Immature natural killer cell (primary cell): ENCODE measurements at regions not wholly inside any gene's neighbourhood (a gene's known extent, or its start where the extent isn't known, plus 50 kb on each side); places are given as distances from the start of the nearest gene placed in this dataset.

Experiments
- DNase-seq, 3 donors: peaks; one replicate each; pipeline ENCODE4 v3.0.0; 2022; ENCODE audit warnings: mixed read lengths in 1 of 3
- H3K27ac Mint-ChIP-seq, 6 donors: one replicate each; pipeline ENCODE4 v1.8.0; 2020; ENCODE audit warnings: mixed read lengths in 6 of 6, mild to moderate bottlenecking in 5 of 6, inconsistent platforms in 4 of 6, moderate library complexity in 3 of 6
- H3K27me3 Mint-ChIP-seq, 3 donors: one replicate each; pipeline ENCODE4 v1.8.0; 2020 to 2021; ENCODE audit warnings: low read depth in 3 of 3, mild to moderate bottlenecking in 3 of 3, mixed read lengths in 3 of 3, moderate library complexity in 3 of 3, inconsistent platforms in 1 of 3
- H3K36me3 Mint-ChIP-seq, 3 donors: one replicate each; pipeline ENCODE4 v1.8.0; 2020; ENCODE audit warnings: mixed read lengths in 3 of 3, inconsistent platforms in 2 of 3, mild to moderate bottlenecking in 2 of 3
- H3K4me1 Mint-ChIP-seq, 2 donors: one replicate each; pipeline ENCODE4 v1.8.0; 2020; ENCODE audit warnings: inconsistent platforms in 2 of 2, mild to moderate bottlenecking in 2 of 2, mixed read lengths in 2 of 2, moderate library complexity in 1 of 2
- H3K4me3 Mint-ChIP-seq, 5 donors: one replicate each; pipeline ENCODE4 v1.8.0; 2020; ENCODE audit warnings: mild to moderate bottlenecking in 5 of 5, mixed read lengths in 5 of 5, inconsistent platforms in 3 of 5, moderate library complexity in 3 of 5
- H3K9me3 Mint-ChIP-seq, 6 donors: one replicate each; pipeline ENCODE4 v1.8.0; 2020; ENCODE audit warnings: mild to moderate bottlenecking in 6 of 6, mixed read lengths in 6 of 6, inconsistent platforms in 4 of 6, moderate library complexity in 3 of 6

DNA sequence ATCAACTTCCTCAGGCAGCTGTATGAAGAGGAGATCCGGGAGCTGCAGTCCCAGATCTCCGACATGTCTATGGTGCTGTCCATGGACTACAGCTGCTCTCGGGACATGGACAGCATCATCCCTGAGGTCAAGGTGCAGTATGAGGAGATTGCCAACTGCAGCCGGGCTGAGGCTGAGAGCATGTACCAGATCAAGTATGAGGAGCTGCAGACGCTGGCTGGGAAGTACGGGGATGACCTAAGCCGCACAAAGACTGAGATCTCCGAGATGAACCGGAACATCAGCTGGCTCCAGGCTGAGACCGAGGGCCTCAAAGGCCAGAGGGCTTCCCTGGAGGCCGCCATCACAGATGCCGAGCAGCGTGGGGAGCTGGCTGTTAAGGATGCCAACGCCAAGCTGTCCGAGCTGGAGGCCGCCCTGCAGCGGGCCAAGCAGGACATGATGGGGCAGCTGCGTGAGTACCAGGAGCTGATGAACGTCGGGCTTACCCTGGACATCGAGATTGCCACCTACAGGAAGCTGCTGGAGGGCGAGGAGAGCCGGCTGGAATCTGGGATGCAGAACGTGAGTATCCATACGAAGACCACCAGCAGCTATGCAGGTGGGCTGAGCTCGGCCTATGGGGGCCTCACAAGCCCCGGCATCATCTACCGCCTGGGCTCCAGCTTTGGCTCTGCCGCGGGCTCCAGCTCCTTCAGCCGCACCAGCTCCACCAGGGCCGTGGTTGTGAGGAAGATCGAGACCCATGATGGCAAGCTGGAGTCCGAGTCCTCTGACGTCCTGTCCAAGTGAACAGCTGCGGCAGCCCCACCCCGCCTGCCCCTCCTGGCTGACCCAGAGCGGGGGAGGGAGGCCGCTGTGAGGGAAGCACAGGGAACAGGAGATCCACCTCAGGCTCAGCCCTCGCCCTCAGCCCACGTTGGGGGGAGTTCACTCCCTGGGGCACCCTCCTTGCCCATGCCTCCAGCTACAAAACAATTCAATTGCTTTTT is 84.0 kb downstream of the SEC61B start:
- Mint-ChIP-seq H3K27me3 (peaks cover 0 to 5% (median 0%) of the 10 kb centered on the region in 3 donors), H3K4me1 (no peaks in the 10 kb centered on the region), H3K9me3 (no peaks in the 10 kb centered on the region), H3K36me3 (no peaks in the 10 kb centered on the region), H3K4me3 (no peak overlapping the region), H3K27ac (no peak overlapping the region)
- no peak for DNase-seq

DNA sequence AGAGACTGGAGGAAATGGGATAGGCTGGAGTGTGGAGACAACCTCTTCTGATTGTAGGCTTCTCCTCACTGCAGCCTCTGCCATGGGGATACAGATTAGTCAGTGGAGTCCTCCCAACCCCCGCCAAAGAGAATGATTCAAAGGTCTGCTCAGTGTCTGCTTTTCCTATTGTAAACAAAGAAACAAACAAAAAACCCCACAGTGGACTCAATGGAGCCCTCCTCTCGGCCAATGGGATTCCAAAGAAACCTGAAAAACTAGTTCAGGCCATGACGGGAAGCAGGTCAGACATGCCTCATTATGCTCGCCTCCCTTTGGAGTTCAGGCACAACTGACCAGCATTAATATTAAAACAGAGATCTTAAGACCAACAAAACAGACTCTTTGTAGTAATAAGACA is 85.8 kb downstream of the SEC61B start:
- H3K4me1 Mint-ChIP-seq: no peaks in the 10 kb centered on the region
- no peaks in the 10 kb centered on the region for H3K9me3 Mint-ChIP-seq
- peaks cover 0 to 5% (median 0%) of the 10 kb centered on the region in 3 donors for H3K27me3 Mint-ChIP-seq

DNA sequence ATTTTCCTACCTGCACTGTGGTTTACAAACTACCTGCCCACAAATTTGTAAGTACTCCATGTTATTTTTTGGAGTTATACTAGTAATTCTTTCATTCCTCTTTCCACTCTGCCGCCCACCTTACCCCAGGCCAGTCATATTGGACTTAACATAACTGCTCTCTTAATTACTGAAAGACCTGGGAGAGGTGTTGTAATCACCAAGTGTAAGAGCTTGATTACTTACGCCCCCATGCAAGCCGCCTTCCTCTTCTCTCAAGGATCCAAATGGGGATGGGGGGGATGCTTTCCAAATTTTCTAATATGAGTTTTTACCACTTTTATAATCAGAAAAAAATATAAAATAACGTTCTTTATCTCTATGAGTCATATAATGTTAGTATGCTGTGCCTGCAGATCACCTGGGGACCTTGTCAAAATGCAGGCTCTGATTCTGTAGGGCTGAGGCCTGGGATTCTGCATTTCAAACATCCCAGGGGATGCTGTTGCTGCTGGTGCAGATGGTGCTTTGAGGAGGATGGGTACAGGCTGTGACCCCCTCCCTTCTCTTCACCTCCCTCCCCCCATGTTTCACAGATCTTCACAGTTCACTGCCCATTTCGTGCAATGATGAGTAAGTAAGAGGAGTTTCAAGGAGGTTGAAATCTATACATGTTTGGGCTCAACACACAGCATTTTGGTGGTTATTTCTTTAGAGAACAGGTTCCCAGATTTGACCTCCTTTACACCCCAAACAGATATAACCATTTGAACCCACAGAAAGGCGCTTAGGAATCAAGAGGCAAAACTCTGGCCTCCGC is 87.3 kb downstream of the SEC61B start:
- Mint-ChIP-seq H3K36me3 (no peaks in the 10 kb centered on the region), H3K4me3 (no peak overlapping the region), H3K4me1 (no peaks in the 10 kb centered on the region), H3K27me3 (peaks cover 0 to 5% (median 0%) of the 10 kb centered on the region in 3 donors), H3K27ac (no peak overlapping the region), H3K9me3 (no peaks in the 10 kb centered on the region)
- no peak for DNase-seq

More for the DNA sequence above, 85.8 kb downstream of the SEC61B start:
- Mint-ChIP-seq H3K27ac (no peak overlapping the region), H3K36me3 (no peaks in the 10 kb centered on the region), H3K4me3 (no peak overlapping the region)
- DNase-seq: no peak

DNA sequence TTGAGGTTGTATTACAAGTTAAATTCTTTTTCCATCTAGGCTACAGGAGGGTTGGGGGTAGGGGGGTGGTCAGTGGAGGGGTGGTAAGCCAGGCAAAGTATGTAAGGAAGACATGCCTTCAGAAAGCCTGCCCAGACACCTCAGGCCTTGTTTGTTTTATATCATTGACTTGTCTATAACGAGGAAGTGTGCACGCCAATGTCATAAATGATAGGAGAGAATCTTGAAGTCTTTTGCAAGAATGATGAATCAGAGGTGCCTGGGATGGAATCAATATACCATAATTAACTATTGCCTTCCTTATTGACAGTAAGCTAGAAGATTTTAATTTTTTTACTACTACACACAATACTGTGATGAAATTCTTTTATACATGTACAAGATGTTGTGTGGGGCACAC is 90.7 kb downstream of the SEC61B start:
- no peak overlapping the region for H3K27ac Mint-ChIP-seq
- H3K4me3 Mint-ChIP-seq: no peak overlapping the region
- no peaks in the 10 kb centered on the region for H3K36me3 Mint-ChIP-seq
- peaks cover 5 to 15% (median 6%) of the 10 kb centered on the region in 3 donors for H3K27me3 Mint-ChIP-seq
- no peaks in the 10 kb centered on the region for H3K4me1 Mint-ChIP-seq
- DNase-seq: no peak
- no peaks in the 10 kb centered on the region for H3K9me3 Mint-ChIP-seq

DNA sequence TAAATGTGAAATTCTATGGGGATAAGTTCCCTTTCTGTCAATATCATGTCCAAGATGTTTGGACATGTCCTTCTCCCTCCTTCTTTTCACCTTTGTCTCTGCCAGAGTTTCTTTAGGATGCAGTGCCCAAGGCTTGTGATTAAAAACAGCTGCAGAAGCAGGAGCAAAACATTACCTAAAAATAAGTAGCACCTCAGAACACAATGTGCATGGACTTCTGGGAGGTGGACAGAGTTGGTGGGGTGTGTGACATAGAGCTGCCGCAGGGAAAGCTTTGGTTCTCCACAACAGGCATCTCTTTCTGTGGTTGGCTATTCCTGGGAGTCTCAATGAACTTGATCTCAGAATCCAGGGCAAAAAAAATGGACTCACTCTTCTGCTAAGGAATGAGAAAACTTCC is 97.0 kb downstream of the SEC61B start:
- no peak for DNase-seq
- peaks cover 9 to 16% (median 12%) of the 10 kb centered on the region in 3 donors for H3K27me3 Mint-ChIP-seq
- no peak overlapping the region for H3K4me3 Mint-ChIP-seq
- no peak overlapping the region for H3K27ac Mint-ChIP-seq
- no peaks in the 10 kb centered on the region for H3K36me3 Mint-ChIP-seq
- no peaks in the 10 kb centered on the region for H3K4me1 Mint-ChIP-seq
- H3K9me3 Mint-ChIP-seq: no peaks in the 10 kb centered on the region

DNA sequence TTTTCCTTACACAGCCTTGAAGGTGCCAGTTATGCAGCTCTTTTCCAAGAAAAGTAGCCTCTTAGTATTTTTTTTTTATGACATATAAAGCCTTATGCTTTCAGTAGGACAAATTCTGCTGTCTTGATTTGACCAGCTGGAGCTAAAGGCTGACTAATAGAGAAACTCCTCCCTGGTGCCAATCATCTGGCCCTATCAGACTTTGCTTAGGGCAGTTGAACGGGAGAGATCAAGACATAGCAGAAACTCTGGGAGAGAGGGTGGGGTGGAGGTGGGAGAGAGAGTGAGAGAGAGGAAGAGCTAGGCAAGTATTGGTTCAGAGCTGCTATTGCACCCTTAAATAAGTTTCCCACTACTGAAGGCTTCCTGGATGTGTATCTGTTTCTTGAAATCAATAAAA is 100.2 kb downstream of the SEC61B start:
- no peak for DNase-seq
- Mint-ChIP-seq H3K9me3 (no peaks in the 10 kb centered on the region), H3K4me1 (no peaks in the 10 kb centered on the region), H3K27me3 (peaks cover 5 to 13% (median 11%) of the 10 kb centered on the region in 3 donors), H3K27ac (no peak overlapping the region), H3K4me3 (no peak overlapping the region), H3K36me3 (no peaks in the 10 kb centered on the region)

DNA sequence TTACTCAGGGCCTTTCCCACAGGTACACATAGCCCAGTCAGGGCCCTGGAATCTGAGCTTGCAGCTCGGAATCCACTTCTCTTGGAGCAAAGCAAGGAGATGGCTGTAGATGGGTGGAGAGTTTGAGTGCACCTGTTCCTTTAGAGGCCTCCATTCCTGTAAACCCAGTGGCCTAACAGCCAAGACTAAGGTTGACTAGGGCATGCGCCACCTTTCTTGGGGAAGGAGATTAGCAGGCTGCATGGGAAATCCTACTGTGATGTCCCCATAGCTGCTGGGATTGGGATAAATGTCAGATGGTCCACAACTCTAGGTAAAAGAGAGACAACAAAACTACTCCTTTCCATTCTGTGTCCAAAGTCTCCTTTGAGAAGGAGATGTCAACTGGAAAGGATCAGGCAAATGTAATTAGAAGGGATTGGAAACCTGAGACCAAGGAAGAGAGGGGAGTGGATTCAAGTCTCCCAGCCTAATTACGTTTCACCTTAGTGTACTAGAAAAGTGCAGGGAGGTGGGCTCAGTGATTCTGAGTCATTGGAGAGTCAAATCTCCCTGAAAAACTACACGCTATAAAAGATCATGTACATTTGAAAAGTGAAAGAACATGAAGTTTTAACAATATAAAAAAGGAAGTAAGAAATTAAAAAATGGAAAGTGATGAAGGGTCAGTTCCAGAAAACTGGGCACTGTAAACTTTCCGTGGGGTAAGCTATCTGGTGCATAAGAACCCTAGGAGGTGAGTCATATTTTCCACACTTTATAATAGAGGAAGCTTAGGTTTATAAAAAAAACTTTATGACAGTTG is 104.2 kb downstream of the SEC61B start:
- Mint-ChIP-seq H3K4me1 (no peaks in the 10 kb centered on the region), H3K36me3 (no peaks in the 10 kb centered on the region), H3K9me3 (no peaks in the 10 kb centered on the region), H3K27ac (no peak overlapping the region), H3K27me3 (peaks cover 8 to 17% (median 9%) of the 10 kb centered on the region in 3 donors), H3K4me3 (no peak overlapping the region)
- DNase-seq: no peak

DNA sequence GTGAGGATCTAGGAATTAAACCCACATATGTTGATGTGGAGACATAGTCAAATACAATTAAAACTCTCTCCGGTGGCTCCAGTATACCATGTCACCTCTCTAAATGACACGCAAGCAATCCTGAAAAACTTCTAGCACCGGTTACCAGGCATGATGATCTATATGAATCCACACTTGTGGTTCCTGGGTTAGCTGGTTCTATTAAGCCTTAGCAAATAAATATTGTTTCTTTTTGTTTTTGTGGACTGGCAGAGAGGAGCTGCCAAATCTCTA is 104.8 kb downstream of the SEC61B start:
- Mint-ChIP-seq H3K27me3 (peaks cover 5 to 17% (median 9%) of the 10 kb centered on the region in 3 donors), H3K27ac (no peak overlapping the region), H3K4me1 (no peaks in the 10 kb centered on the region), H3K9me3 (no peaks in the 10 kb centered on the region), H3K36me3 (no peaks in the 10 kb centered on the region), H3K4me3 (no peak overlapping the region)
- DNase-seq: no peak

DNA sequence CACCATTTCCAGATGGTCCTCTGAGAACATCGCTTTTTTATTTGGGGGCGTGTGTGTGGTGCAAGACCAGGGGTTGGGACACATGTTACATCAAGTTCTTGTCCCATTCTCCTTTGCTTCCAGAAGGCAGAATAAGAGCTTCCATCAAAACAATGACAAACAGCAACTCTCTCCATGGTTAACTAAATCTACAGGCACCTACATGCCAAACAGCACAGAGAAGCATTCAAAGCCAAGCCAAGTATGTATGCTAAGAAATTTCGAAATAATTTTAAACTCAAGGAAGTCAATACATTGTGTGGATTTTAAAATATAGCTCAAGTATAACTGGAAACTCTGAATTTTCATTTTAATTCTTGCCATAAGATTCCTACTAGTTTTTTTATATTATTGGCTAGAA is 105.6 kb downstream of the SEC61B start:
- Mint-ChIP-seq H3K9me3 (no peaks in the 10 kb centered on the region), H3K36me3 (no peaks in the 10 kb centered on the region), H3K27ac (no peak overlapping the region), H3K4me3 (no peak overlapping the region), H3K27me3 (peaks cover 0 to 17% (median 7%) of the 10 kb centered on the region in 3 donors), H3K4me1 (no peaks in the 10 kb centered on the region)
- DNase-seq: no peak

DNA sequence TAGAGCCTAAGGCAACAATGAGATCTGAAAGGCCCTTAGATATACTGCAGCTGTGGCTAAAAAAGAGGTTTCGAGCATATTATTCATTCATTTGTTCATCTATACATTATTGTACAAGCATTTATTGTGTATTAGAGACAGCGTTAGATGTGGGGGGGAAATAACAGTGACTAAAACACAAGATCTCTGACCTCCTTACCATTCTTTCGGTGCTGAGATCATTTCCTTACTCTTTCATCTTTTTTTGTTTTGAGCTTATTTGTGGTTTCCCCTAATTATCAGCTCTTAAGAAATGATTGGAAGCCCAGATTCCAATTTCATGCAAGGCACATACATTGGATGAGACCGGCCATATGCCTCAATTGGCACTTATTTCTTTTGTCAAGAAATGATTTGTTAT is 113.2 kb downstream of the SEC61B start:
- Mint-ChIP-seq H3K27me3 (peaks cover 0 to 2% (median 1%) of the 10 kb centered on the region in 3 donors), H3K27ac (no peak overlapping the region), H3K4me1 (no peaks in the 10 kb centered on the region), H3K36me3 (no peaks in the 10 kb centered on the region), H3K4me3 (no peak overlapping the region), H3K9me3 (no peaks in the 10 kb centered on the region)
- DNase-seq: no peak

DNA sequence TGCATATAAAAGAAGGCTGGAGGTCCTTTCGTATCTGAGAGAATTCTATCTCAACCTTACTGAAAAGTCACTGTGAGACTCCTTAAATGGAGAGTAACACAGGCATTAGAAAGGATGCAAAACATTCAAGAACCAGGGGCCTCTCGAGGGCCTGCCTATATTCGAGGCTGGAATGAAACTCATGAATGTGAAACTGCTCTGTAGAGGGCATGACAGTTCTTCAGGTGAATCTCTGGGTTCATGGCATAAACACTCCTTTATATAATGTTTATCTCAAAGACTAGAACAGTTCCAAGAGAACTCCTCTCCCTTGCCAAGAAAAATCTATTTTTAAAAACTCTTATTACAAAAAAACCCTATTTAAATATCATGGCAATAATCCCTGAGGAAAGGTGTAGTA is 113.9 kb downstream of the SEC61B start:
- H3K4me3 Mint-ChIP-seq: no peak overlapping the region
- no peak overlapping the region for H3K27ac Mint-ChIP-seq
- H3K36me3 Mint-ChIP-seq: no peaks in the 10 kb centered on the region
- H3K27me3 Mint-ChIP-seq: peaks cover 0 to 3% (median 2%) of the 10 kb centered on the region in 3 donors
- H3K9me3 Mint-ChIP-seq: no peaks in the 10 kb centered on the region
- no peak for DNase-seq
- H3K4me1 Mint-ChIP-seq: no peaks in the 10 kb centered on the region

DNA sequence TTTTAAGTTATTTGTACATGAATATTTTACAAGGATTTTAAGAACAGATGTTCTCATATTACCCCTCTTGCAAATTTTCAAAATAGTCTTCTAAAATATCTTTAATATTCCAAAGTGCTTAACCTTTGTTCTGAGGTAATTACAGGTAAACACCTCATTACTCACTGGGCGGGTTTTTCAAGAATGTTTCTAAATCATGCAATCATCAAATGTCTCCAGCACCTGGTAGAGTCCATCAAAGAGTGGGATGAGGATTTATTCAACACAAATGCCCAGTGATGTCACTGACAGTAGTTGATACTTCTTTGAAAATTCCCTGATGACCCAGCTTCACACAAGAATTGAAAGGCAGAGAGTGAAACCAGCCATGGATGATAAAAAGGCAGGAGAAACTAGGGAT is 114.4 kb downstream of the SEC61B start:
- peaks cover 0 to 3% (median 2%) of the 10 kb centered on the region in 3 donors for H3K27me3 Mint-ChIP-seq
- H3K36me3 Mint-ChIP-seq: no peaks in the 10 kb centered on the region
- no peaks in the 10 kb centered on the region for H3K9me3 Mint-ChIP-seq

DNA sequence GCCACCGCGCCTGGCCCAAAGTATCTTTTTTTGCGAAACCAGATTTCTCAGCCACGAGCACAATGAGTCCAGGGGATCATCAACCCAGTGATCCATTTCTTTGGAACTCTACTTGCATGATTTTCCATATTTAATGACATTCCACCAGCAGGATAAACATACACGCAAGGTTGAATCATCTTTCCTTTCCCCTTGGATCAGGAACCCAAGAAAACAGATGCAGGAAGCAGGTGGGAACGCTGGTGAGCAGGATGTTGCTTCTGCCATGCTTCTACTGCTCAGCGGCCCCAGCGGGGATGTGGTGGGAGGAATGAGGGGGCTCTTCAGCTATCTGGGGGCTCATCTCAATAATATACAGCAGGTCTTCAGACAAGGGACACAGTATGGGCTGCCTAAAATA is 118.2 kb downstream of the SEC61B start:
- no peak overlapping the region for H3K4me3 Mint-ChIP-seq
- no peak for DNase-seq
- H3K27me3 Mint-ChIP-seq: peaks cover 0 to 3% (median 2%) of the 10 kb centered on the region in 3 donors
- H3K36me3 Mint-ChIP-seq: no peaks in the 10 kb centered on the region
- H3K9me3 Mint-ChIP-seq: no peaks in the 10 kb centered on the region
- H3K4me1 Mint-ChIP-seq: no peaks in the 10 kb centered on the region
- H3K27ac Mint-ChIP-seq: no peak overlapping the region

More for the DNA sequence above, 114.4 kb downstream of the SEC61B start:
- Mint-ChIP-seq H3K27ac (no peak overlapping the region), H3K4me3 (no peak overlapping the region), H3K4me1 (no peaks in the 10 kb centered on the region)
- no peak for DNase-seq

DNA sequence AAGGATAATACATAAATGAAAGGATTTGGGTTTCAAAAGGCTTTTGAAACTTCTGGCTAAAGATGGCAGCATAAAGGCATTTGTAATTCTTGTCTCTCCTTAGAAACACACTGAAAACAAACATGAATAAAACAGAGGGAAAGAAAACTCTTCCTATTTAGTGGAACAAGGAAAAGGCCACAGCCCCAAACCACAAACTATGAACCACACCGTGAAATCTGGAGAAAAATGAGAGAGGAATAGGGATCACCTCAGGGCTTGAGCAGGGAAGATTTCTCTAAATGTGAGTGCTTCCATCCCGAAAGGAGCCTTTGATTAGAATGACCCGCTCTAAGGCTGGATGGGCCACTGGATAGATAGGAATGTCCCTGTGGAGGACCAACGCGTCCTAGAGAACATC is 119.6 kb downstream of the SEC61B start:
- Mint-ChIP-seq H3K9me3 (no peaks in the 10 kb centered on the region), H3K4me3 (no peak overlapping the region), H3K27ac (no peak overlapping the region), H3K27me3 (peaks cover 0 to 5% (median 2%) of the 10 kb centered on the region in 3 donors), H3K4me1 (no peaks in the 10 kb centered on the region), H3K36me3 (no peaks in the 10 kb centered on the region)
- DNase-seq: no peak
